Naive B cell (primary cell): ENCODE measurements at regions not wholly inside any gene's neighbourhood (a gene's known extent, or its start where the extent isn't known, plus 50 kb on each side); places are given as distances from the start of the nearest gene placed in this dataset.
"Not testable (repeated sequence)": the region's sequence is repeated elsewhere in the genome, so short reads cannot be mapped to it uniquely, and the experiment has no call there.

Experiments
- ATAC-seq, 2 donors: fragments of 150-1000 bp; cut with Tn5 transposase; 2 replicates each; pipeline ENCODE4 v1.10.0; 2021; ENCODE audit warnings: low read depth in 2 of 2, mild to moderate bottlenecking in 2 of 2, moderate library complexity in 2 of 2
- DNase-seq: peaks from one replicate; pipeline ENCODE4 v3.0.0; 2022
- H3K27ac Mint-ChIP-seq, 6 donors: one replicate each; pipeline ENCODE4 v1.8.0; 2020 to 2022; ENCODE audit warnings: mild to moderate bottlenecking in 6 of 6, mixed read lengths in 6 of 6, moderate library complexity in 5 of 6, inconsistent platforms in 2 of 6
- H3K27me3 Mint-ChIP-seq, 3 donors: one replicate each; pipeline ENCODE4 v1.8.0; 2021 to 2022; ENCODE audit warnings: mixed read lengths in 3 of 3, mild to moderate bottlenecking in 1 of 3
- H3K36me3 Mint-ChIP-seq, 2 donors: one replicate each; pipeline ENCODE4 v1.8.0; 2020 to 2022; ENCODE audit warnings: mixed read lengths in 2 of 2, inconsistent platforms in 1 of 2, mild to moderate bottlenecking in 1 of 2
- H3K4me1 Mint-ChIP-seq, 3 donors: one replicate each; pipeline ENCODE4 v1.8.0; 2020 to 2022; ENCODE audit warnings: mixed read lengths in 3 of 3, inconsistent platforms in 1 of 3, mild to moderate bottlenecking in 1 of 3, moderate library complexity in 1 of 3
- H3K4me3 Mint-ChIP-seq, 8 donors: one replicate each; pipeline ENCODE4 v1.8.0; 2020 to 2022; ENCODE audit warnings: mild to moderate bottlenecking in 8 of 8, mixed read lengths in 8 of 8, moderate library complexity in 8 of 8, inconsistent platforms in 2 of 8
- H3K9me3 Mint-ChIP-seq, 7 donors: one replicate each; pipeline ENCODE4 v1.8.0; 2020 to 2022; ENCODE audit warnings: mixed read lengths in 7 of 7, mild to moderate bottlenecking in 5 of 7, inconsistent platforms in 2 of 7, moderate library complexity in 1 of 7

DNA sequence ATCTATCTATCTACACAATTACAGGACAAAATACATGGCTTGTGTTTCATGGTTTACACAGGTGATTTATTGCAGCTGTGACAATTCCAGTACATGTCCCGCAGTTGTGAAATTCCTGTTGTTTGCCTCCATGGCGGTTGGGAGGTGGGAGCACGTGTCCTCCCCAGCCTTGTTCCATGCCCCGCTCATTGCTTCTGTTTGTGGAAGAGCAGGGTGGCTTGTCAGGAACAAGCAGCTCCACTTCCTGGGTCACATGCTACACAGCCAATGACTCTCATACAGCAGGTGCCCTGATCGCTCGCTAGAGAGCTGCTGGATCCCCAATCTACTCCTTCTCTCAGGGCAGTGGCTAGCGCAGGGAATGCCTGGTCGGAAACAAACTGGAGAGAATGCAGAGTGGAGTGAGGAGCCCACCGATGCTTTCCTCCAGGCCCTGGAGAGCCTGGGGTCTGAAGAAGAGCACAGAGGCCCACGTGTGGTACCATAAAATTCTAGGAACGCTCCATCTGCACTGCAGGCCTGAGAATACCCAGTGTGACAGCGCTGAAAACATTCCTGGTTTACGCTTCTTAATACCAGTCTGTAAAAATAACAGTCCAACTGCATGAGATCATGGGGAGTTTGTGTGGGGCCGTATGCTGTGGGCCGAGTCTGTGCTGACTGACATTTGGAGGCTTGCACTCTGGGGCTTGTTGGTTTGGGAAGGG is 270.6 kb upstream of the RGMA start:
- Mint-ChIP-seq H3K9me3 (peaks cover 0 to 11% (median 0%) of the 10 kb centered on the region in 7 donors), H3K27ac (no peak overlapping the region), H3K36me3 (no peaks in the 10 kb centered on the region), H3K27me3 (no peaks in the 10 kb centered on the region), H3K4me3 (no peak overlapping the region), H3K4me1 (no peaks in the 10 kb centered on the region)
- no peak for DNase-seq
- no peak for ATAC-seq

DNA sequence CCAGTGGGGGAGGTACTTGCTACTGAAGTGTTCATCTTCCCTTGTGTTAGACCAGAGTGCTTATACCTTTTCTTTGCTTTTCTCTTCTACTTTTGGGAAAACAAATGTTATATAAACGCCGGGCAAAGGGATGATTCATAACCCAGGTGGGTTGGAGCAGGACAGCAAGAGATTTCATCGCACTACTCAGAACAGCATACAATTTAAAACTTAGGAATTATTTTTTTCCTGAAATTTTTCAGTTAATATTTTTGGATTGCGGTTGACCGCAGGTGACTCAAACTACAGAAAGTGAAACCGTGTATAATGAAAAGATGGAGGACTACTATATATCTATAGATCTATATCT is 270.0 kb upstream of the RGMA start:
- no peaks in the 10 kb centered on the region for H3K27me3 Mint-ChIP-seq
- ATAC-seq (no peak), DNase-seq (no peak)
- no peak overlapping the region for H3K4me3 Mint-ChIP-seq
- no peaks in the 10 kb centered on the region for H3K36me3 Mint-ChIP-seq
- no peak overlapping the region for H3K27ac Mint-ChIP-seq
- peaks cover 0 to 11% (median 0%) of the 10 kb centered on the region in 7 donors for H3K9me3 Mint-ChIP-seq
- no peaks in the 10 kb centered on the region for H3K4me1 Mint-ChIP-seq

DNA sequence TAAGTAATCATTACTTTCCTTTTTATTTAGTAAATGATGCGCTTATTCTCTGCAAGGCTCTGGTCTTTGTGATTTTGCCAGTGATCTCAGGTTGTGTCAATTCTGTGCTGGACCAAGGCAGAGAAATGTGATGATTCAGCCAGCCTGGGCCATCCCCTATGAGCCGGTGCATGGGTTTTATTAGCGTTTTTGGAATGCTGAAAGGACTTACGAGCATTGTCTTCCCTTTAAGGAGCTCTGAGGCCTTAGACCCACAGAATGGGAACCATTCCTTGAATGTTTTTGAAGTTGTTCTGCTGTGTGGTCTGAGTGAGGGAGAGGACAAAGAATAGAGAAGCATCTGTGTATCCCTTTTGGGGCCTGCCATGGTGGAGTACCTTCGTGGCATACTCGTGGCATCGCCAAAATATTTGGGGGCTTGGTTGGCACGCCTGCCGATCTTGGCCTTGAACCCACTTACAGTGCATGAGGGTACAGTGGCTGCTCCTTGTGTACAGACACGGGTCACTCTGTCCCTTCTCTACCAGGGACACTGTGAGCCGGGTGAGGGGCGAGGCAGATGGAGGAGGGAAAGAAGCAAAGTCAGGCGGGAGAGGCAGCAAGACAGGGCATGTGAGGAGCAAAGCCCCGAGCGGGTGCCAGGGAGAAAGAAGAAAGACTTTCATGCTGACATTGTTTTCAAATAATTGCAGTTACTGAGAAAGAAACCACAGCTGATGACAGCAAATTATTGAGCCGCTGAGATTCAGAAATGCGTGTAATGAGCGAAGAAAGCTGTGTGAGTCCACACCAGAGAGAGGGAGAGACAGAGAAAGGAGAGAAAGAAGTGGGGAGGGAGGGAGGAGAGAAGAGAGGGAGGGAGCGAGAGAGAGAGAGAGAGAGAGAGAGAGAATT is 269.4 kb upstream of the RGMA start:
- ATAC-seq = no peak
- Mint-ChIP-seq H3K27me3 (no peaks in the 10 kb centered on the region), H3K4me3 (peak overlapping the region in 1 of 8 donors; percentile 59), H3K36me3 (no peaks in the 10 kb centered on the region), H3K27ac (no peak overlapping the region), H3K4me1 (no peaks in the 10 kb centered on the region), H3K9me3 (peaks cover 0 to 11% (median 0%) of the 10 kb centered on the region in 7 donors)
- DNase-seq = no peak

DNA sequence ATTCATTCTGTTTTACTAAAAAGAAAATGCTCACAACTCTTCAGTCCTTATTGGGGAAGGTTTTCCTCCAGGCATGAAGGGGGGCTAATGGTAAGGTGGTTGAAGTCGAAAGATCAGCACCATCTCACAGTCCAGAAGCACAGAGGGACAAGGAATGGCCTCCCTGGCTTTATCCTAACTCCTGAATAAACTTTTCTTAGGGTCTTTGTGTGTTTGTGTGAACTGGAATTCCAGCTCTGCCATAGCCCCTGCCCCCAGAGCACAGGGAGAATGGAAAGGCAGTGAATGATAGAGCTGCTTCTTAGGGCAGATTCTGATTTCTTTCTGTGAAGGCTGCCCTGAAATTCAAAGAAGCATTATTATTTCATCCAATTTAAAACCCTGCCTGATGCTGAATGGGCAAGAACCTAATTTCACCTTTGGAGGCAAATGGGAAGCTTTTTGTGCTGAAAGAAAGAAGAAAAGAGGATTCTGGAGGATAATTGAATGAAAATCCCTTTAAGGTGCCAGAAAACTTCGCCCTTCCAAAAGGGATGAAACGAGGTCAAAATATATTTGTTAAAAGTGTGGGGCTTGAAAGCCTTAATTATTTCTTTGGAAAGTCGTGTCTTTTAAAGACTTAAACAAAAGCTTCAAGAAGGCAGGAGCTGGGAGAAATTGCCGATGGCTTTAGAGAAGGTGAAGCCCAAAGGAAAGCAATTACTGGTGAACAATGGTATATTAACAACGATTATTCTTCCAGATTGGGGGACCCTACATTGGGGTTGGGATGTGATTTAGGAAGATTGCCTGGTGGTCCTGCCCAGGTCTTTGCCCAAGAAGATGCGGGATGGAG is 259.9 kb upstream of the RGMA start:
- H3K4me3 Mint-ChIP-seq = peak overlapping the region in 1 of 8 donors; percentile 22
- peaks cover 4 to 11% (median 10%) of the 10 kb centered on the region in 3 donors for H3K27me3 Mint-ChIP-seq
- no peak overlapping the region for H3K27ac Mint-ChIP-seq
- H3K36me3 Mint-ChIP-seq = no peaks in the 10 kb centered on the region
- H3K4me1 Mint-ChIP-seq = no peaks in the 10 kb centered on the region
- no peak for DNase-seq
- ATAC-seq = no peak
- H3K9me3 Mint-ChIP-seq = peaks cover 0 to 14% (median 2%) of the 10 kb centered on the region in 7 donors

DNA sequence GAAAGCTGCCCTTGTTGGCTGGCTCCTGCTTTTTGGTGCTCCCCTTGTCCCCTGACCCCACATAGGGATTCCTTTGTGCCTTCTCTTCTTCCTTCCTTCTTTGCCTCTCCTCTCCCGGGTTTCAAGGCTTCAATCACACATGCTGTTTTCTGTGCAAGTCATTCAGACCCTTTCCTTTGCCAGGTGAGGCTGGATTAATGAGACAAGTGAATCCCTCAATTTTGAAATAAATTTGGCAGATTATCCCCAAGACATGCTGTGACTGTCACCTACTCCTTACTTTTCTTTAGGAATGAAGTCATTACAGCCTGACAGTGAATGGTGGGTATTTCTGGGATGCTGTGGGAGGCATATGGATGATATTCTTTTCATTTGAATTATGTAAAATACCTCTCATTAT is 259.0 kb upstream of the RGMA start:
- peaks cover 4 to 11% (median 10%) of the 10 kb centered on the region in 3 donors for H3K27me3 Mint-ChIP-seq
- no peaks in the 10 kb centered on the region for H3K36me3 Mint-ChIP-seq
- no peak overlapping the region for H3K27ac Mint-ChIP-seq
- H3K9me3 Mint-ChIP-seq = peaks cover 0 to 13% (median 2%) of the 10 kb centered on the region in 7 donors
- no peak for ATAC-seq
- no peak overlapping the region for H3K4me3 Mint-ChIP-seq
- no peak for DNase-seq
- H3K4me1 Mint-ChIP-seq = no peaks in the 10 kb centered on the region

DNA sequence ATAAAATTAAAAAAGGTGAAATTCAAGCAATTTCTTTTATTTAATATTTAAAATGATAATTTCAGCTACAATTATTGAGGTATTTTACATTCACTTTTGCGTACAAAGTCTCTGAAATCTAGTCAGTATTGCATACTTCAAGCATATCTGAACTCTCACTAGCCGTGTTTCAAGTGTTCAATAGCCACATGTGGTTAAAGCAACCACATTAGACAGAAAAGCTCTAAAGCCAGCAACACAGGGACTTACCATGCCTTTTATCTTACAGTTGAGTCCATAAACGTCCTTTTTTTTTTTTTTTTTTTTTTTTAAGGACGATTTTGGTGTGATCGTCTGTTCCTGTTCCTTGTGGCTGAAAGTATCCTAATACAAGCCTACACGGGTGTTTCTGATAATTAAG is 257.0 kb upstream of the RGMA start:
- Mint-ChIP-seq H3K9me3 (peaks cover 0 to 8% (median 2%) of the 10 kb centered on the region in 7 donors), H3K27me3 (peaks cover 7 to 11% (median 10%) of the 10 kb centered on the region in 3 donors), H3K4me1 (no peaks in the 10 kb centered on the region), H3K36me3 (no peaks in the 10 kb centered on the region), H3K4me3 (no peak overlapping the region), H3K27ac (no peak overlapping the region)
- DNase-seq (no peak), ATAC-seq (no peak)

DNA sequence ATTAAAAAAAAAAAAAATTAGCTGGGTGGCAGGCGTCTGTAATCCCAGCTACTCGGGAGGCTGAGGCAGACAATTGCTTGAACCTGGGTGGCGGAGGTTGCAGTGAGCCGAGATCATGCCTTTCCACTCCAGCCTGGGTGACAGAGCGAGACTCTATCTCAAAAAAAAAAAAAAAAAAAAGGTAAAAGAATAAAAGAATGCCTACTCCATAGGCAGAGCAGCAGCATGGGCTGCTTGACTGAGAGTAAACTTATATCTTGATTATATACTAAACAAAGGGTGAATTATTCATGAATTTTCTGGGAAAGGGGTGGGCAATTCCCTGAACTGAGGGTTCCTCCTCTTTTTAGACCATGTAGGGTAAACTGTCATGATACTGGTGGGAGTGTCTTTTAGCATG is 254.4 kb upstream of the RGMA start:
- ATAC-seq, H3K9me3 Mint-ChIP-seq, H3K36me3 Mint-ChIP-seq, H3K27ac Mint-ChIP-seq, DNase-seq, H3K27me3 Mint-ChIP-seq, H3K4me1 Mint-ChIP-seq, H3K4me3 Mint-ChIP-seq: not testable (repeated sequence)

DNA sequence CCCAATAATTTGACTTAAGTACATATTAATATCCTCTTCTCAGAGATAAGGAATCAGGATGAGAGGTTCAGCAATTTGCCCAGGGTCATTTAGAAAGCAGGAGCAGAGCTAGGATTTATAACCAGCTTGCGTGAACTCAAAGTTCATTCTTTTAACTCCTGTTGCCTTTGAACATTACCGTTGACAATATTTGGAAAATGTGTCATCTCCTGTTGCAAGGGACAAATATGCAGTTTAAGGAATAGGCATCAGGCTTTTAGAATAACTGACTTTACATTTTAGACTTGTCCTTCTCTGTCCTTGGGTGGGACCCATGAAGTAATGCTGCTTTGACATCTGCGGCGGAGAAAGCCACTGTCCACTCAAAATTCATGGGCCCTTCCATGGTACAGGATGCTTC is 252.2 kb upstream of the RGMA start:
- DNase-seq (no peak), ATAC-seq (no peak)
- peaks cover 0 to 8% (median 0%) of the 10 kb centered on the region in 7 donors for H3K9me3 Mint-ChIP-seq
- H3K36me3 Mint-ChIP-seq = no peaks in the 10 kb centered on the region
- no peak overlapping the region for H3K27ac Mint-ChIP-seq
- peak overlapping the region in 1 of 8 donors; percentile 5 for H3K4me3 Mint-ChIP-seq
- peaks cover 0 to 3% (median 0%) of the 10 kb centered on the region in 3 donors for H3K27me3 Mint-ChIP-seq
- no peaks in the 10 kb centered on the region for H3K4me1 Mint-ChIP-seq

DNA sequence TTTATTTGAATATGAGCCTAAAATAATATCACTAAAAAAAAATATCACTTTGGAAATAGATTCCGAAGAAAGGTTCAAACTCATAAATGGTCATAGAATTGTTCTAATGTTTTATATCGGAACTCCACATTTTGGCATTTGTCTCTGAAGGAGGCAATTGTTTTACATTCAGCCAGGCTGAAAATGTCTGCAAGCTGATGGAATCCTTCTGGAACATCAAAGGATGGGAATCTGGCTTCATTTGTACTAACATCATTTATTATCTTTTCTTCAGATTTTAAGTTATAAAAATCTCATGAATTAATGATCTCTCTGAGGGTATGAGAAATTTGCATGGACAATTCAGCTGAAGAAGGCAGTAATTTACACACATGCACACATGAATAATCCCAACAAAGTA is 251.4 kb upstream of the RGMA start:
- Mint-ChIP-seq H3K27ac (no peak overlapping the region), H3K4me3 (no peak overlapping the region), H3K36me3 (no peaks in the 10 kb centered on the region), H3K27me3 (peaks cover 0 to 3% (median under 1%) of the 10 kb centered on the region in 3 donors), H3K4me1 (no peaks in the 10 kb centered on the region), H3K9me3 (peaks cover 0 to 8% (median 0%) of the 10 kb centered on the region in 7 donors)
- no peak for DNase-seq
- ATAC-seq = no peak

DNA sequence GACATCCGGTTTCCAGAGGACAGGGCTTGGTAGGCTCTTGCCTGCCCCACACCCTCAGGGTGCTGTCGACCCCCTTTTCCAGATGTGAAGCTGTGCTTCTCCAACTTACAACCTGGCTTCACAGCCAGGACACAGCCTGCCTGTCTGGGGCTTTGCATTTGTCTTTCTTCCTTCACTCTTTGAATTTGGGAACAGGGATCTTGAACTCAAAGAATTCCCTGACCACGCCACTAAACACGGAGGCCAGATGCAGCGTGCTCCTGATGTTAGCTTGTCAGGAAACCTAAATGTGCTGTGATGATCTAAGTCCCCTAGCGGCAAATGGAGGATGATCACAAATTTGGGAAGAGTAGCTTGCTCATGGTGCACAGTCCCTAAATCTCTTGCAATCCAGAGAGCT is 244.8 kb upstream of the RGMA start:
- no peaks in the 10 kb centered on the region for H3K36me3 Mint-ChIP-seq
- H3K27me3 Mint-ChIP-seq = peaks cover 22 to 31% (median 27%) of the 10 kb centered on the region in 3 donors
- no peak for ATAC-seq
- no peaks in the 10 kb centered on the region for H3K4me1 Mint-ChIP-seq
- H3K9me3 Mint-ChIP-seq = peaks cover 0 to 4% (median 0%) of the 10 kb centered on the region in 7 donors
- DNase-seq = no peak
- no peak overlapping the region for H3K27ac Mint-ChIP-seq
- H3K4me3 Mint-ChIP-seq = peak overlapping the region in 1 of 8 donors; percentile 73

DNA sequence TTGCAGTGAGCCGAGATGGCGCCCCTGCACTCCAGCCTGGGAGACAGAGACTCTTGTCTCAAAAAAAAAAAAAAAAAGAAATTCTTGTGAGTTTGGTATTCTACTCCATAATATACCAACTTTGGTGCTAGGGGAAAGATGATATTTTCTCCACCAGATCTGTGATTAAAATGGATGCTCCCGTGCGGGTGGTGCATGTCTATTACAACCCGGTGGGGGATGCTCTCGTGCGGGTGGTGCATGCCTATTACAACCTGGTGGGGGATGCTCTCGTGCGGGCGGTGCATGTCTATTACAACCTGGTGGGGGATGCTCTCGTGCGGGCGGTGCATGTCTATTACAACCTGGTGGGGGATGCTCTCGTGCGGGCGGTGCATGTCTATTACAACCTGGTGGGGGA is 244.1 kb upstream of the RGMA start:
- H3K27ac Mint-ChIP-seq, H3K4me1 Mint-ChIP-seq, H3K36me3 Mint-ChIP-seq, H3K9me3 Mint-ChIP-seq, ATAC-seq, DNase-seq: not testable (repeated sequence)
- H3K4me3 Mint-ChIP-seq = peak overlapping the region in 1 of 8 donors; percentile 44
- H3K27me3 Mint-ChIP-seq = peaks cover 22 to 31% (median 27%) of the 10 kb centered on the region in 3 donors

DNA sequence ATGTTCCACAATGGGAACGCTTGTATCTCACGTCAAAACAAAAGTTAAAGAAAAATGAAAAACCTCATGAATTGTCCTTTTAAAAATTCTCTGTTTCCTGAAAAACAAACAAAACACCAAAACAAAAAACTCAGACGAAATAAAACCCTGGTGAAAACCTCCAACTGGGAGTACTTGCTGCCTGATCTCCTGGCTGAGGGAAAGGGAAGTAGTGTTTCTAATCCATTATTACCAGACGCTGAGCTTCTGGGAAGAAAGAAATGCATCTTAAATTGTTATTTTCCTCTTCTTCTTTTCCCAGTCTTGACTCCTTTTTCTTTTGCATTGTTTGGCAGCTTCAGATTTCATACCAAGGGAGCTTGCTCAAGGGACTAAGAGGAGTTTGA is 243.2 kb upstream of the RGMA start:
- H3K27me3 Mint-ChIP-seq = peaks cover 22 to 31% (median 30%) of the 10 kb centered on the region in 3 donors
- no peak overlapping the region for H3K4me3 Mint-ChIP-seq
- ATAC-seq = no peak
- no peak for DNase-seq
- no peaks in the 10 kb centered on the region for H3K36me3 Mint-ChIP-seq
- H3K27ac Mint-ChIP-seq = no peak overlapping the region
- peaks cover 0 to 4% (median 0%) of the 10 kb centered on the region in 7 donors for H3K9me3 Mint-ChIP-seq
- H3K4me1 Mint-ChIP-seq = no peaks in the 10 kb centered on the region

DNA sequence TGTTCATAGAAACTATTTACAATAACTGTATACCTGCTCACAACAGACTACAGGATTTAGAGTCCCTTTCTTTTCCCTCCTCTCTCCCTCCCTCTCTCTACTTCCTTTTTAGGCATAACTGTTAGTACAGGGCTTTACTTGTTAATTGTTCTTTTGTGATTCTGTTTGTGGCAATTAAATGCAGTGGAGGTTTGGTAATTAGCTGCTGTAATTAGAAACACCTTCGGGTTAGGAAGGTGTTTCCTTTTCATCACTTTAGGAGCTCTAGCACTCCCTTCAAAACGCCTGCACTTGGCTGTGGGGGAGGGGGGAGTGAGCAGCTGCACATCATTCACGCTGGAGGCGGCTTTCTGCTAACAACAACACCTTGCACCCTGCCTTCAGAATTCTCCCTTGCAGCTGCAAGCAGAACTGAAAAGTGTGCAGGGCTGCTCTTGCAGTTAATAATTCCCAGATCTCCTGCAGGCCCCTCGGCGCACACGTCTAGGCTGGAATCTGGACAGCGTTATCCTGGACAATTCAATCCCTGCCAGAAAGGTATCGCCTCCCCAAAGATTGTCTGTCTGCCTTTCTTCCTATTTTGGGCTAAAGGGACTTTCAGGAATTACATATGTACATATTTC is 242.6 kb upstream of the RGMA start:
- peaks cover 0 to 4% (median 0%) of the 10 kb centered on the region in 7 donors for H3K9me3 Mint-ChIP-seq
- H3K4me1 Mint-ChIP-seq = no peaks in the 10 kb centered on the region

More for the DNA sequence above, 242.6 kb upstream of the RGMA start:
- H3K27me3 Mint-ChIP-seq = peaks cover 22 to 32% (median 31%) of the 10 kb centered on the region in 3 donors
- no peak overlapping the region for H3K27ac Mint-ChIP-seq
- H3K4me3 Mint-ChIP-seq = no peak overlapping the region
- ATAC-seq (no peak), DNase-seq (no peak)
- no peaks in the 10 kb centered on the region for H3K36me3 Mint-ChIP-seq
